ENCODE measurements at regions not wholly inside any gene's neighbourhood (a gene's known extent, or its start where the extent isn't known, plus 50 kb on each side); places are given as distances from the start of the nearest gene placed in this dataset.

- H3K9me2 ChIP-seq: no peaks in the 10 kb centered on the region
- DNase-seq: no peak
- H3K27me3 ChIP-seq (ENCODE audit: insufficient read depth): no peaks in the 10 kb centered on the region; the same call in 1 of the 2 replicates
- H4K20me1 ChIP-seq (ENCODE audit: insufficient read depth): no peaks in the 10 kb centered on the region
- no peak overlapping the region for H3K4me3 ChIP-seq (ENCODE audit: low read depth in 2 of 2, low read length in 1 of 2)
- H3K27ac ChIP-seq (ENCODE audit: low read depth in 2 of 2, low read length in 1 of 2): no peak overlapping the region
- H3F3A ChIP-seq (replicated peaks; ENCODE audit: insufficient read depth): no peaks in the 10 kb centered on the region
- peaks cover 0 to 2% of the 10 kb centered on the region in 2 experiments; a peak in 1 of 4 replicates for H3K4me1 ChIP-seq (ENCODE audit: control insufficient read depth in 1 of 2, insufficient read depth in 2 of 2, low read depth in 1 of 2, low read length in 1 of 2)
- ChIA-PET POLR2A (no interaction called here), CTCF (interaction anchor here (0.6 kb wide), 1 partner anchor 28 kb away, joined by 3 read pairs; no protein-coding TSS in a partner anchor)
- no peaks in the 10 kb centered on the region for H3K9me3 ChIP-seq
- H3K79me2 ChIP-seq (ENCODE audit: insufficient read depth): no peaks in the 10 kb centered on the region
- no peak overlapping the region for H3K4me2 ChIP-seq
- H3K36me3 ChIP-seq (replicated peaks in 1 of 2; ENCODE audit: control insufficient read depth in 1 of 2, insufficient read depth in 2 of 2, low read length in 1 of 2): no peaks in the 10 kb centered on the region
- no peak overlapping the region for H3K9ac ChIP-seq
- TF ChIP-seq CHD2 (IDR thresholded peaks at IDR 0.05; ENCODE audit: low read length, partially characterized antibody) (no peak), EZH2phosphoT487 (IDR thresholded peaks at IDR 0.05; ENCODE audit: borderline replicate concordance, low read depth) (no peak), TAF1 (IDR thresholded peaks at IDR 0.05; ENCODE audit: borderline replicate concordance, low read depth, low read length) (no peak)
- TF ChIP-seq, protein P1, sequence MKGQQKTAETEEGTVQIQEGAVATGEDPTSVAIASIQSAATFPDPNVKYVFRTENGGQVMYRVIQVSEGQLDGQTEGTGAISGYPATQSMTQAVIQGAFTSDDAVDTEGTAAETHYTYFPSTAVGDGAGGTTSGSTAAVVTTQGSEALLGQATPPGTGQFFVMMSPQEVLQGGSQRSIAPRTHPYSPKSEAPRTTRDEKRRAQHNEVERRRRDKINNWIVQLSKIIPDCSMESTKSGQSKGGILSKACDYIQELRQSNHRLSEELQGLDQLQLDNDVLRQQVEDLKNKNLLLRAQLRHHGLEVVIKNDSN (IDR thresholded peaks at IDR 0.05; ENCODE audit: borderline replicate concordance, low read depth): no peak
- WGBS (ENCODE audit: low lambda C conversion rate): 87% methylated on average over 3 of the region's 3 CpGs
- no peak overlapping the region for H2AFZ ChIP-seq (ENCODE audit: low read depth)
Measured at GRCh38 chr1:57518496-57518895, 94.6 kb upstream of the DAB1 start.

- H3K79me2 ChIP-seq (ENCODE audit: insufficient read depth): no peaks in the 10 kb centered on the region
- H3K9ac ChIP-seq: no peak overlapping the region
- ChIA-PET POLR2A (no interaction called here), CTCF (interaction anchor here (0.6 to 1.2 kb wide), 2 partner anchors 19 to 29 kb away, joined by 3 read pairs; no protein-coding TSS in a partner anchor)
- H3K4me3 ChIP-seq (ENCODE audit: low read depth in 2 of 2, low read length in 1 of 2): no peak overlapping the region
- H3K36me3 ChIP-seq (replicated peaks in 1 of 2; ENCODE audit: control insufficient read depth in 1 of 2, insufficient read depth in 2 of 2, low read length in 1 of 2): no peaks in the 10 kb centered on the region
- no peaks in the 10 kb centered on the region for H3F3A ChIP-seq (replicated peaks; ENCODE audit: insufficient read depth)
- no peak for DNase-seq
- H3K27ac ChIP-seq (ENCODE audit: low read depth in 2 of 2, low read length in 1 of 2): no peak overlapping the region
- no peaks in the 10 kb centered on the region for H3K9me3 ChIP-seq
- TF ChIP-seq CTCF (IDR thresholded peaks at IDR 0.05) (no peak), FOXJ3 (CRISPR knock-in tag; IDR thresholded peaks at IDR 0.05) (no peak), RCOR1 (IDR thresholded peaks at IDR 0.05; ENCODE audit: low read length) (no peak)
- WGBS (ENCODE audit: low lambda C conversion rate): 71% methylated on average over 7 of the region's 7 CpGs
- H2AFZ ChIP-seq (ENCODE audit: low read depth): no peak overlapping the region
- peaks cover 0 to 2% of the 10 kb centered on the region in 2 experiments; a peak in 1 of 4 replicates for H3K4me1 ChIP-seq (ENCODE audit: control insufficient read depth in 1 of 2, insufficient read depth in 2 of 2, low read depth in 1 of 2, low read length in 1 of 2)
- no peaks in the 10 kb centered on the region for H3K9me2 ChIP-seq
- H3K27me3 ChIP-seq (ENCODE audit: insufficient read depth): no peaks in the 10 kb centered on the region; the same call in 1 of the 2 replicates
- no peak overlapping the region for H3K4me2 ChIP-seq
- H4K20me1 ChIP-seq (ENCODE audit: insufficient read depth): no peaks in the 10 kb centered on the region
Measured at GRCh38 chr1:57517587-57518374, 93.9 kb upstream of the DAB1 start.

All from SK-N-SH (cell line).